GM23338 (cell line): ENCODE measurements at regions not wholly inside any gene's neighbourhood (a gene's known extent, or its start where the extent isn't known, plus 50 kb on each side); places are given as distances from the start of the nearest gene placed in this dataset.

Source experiments
- ATAC-seq: fragments of 200-7000 bp; cut with Tn5 transposase; 3 replicates; pipeline ENCODE4 v1.9.1; 2020
- DNase-seq: peaks from one replicate; pipeline ENCODE4 v3.0.0-alpha.2; 2015; ENCODE audit warnings: low spot score
- H2AFZ ChIP-seq: fragments of 200-600 bp; sonication (generic); 2 replicates; pipeline ENCODE4 v1.8.0; 2016; ENCODE audit warnings: antibody characterized with exemption, mild to moderate bottlenecking, moderate library complexity
- H3F3A ChIP-seq: fragments of 200-600 bp; sonication (generic); replicated peaks from 2 replicates; pipeline ENCODE4 v1.8.0; 2017; ENCODE audit warnings: antibody characterized with exemption, mixed run types, low read depth
- H3K27ac ChIP-seq: fragments of 200-600 bp; sonication (generic); 2 replicates; pipeline ENCODE4 v1.6.1; 2016; ENCODE audit warnings: low read depth
- H3K27me3 ChIP-seq: fragments of 200-600 bp; sonication (generic); 2 replicates; pipeline ENCODE4 v1.8.0; 2016; ENCODE audit warnings: mild to moderate bottlenecking, mixed run types, moderate library complexity; ENCODE audit not compliant: insufficient read depth
- H3K36me3 ChIP-seq: fragments of 200-600 bp; sonication (generic); 2 replicates; pipeline ENCODE4 v1.8.0; 2016; ENCODE audit warnings: mild to moderate bottlenecking; ENCODE audit not compliant: insufficient read depth
- H3K4me1 ChIP-seq: fragments of 200-600 bp; sonication (generic); 2 replicates; pipeline ENCODE4 v1.8.0; 2016; ENCODE audit warnings: mild to moderate bottlenecking, moderate library complexity; ENCODE audit not compliant: insufficient read depth
- H3K4me2 ChIP-seq: fragments of 200-600 bp; sonication (generic); 2 replicates; pipeline ENCODE4 v1.7.1; 2017; ENCODE audit warnings: mixed run types
- H3K4me3 ChIP-seq: fragments of 200-600 bp; sonication (generic); 2 replicates; pipeline ENCODE4 v1.6.1; 2016; ENCODE audit warnings: mixed run types
- H3K79me2 ChIP-seq: fragments of 200-600 bp; sonication (generic); replicated peaks from 2 replicates; pipeline ENCODE4 v1.8.0; 2017; ENCODE audit warnings: mild to moderate bottlenecking; ENCODE audit not compliant: insufficient read depth
- H3K9me2 ChIP-seq: fragments of 200-600 bp; sonication (generic); 2 replicates; pipeline ENCODE4 v1.8.0; 2017; ENCODE audit not compliant: insufficient read depth
- H4K20me1 ChIP-seq: fragments of 200-600 bp; sonication (generic); replicated peaks from 2 replicates; pipeline ENCODE4 v1.8.0; 2017; ENCODE audit warnings: mild to moderate bottlenecking; ENCODE audit not compliant: insufficient read depth
- H3K27ac Mint-ChIP-seq: 2 replicates; pipeline ENCODE4 v1.8.0; 2020; ENCODE audit warnings: inconsistent platforms, mild to moderate bottlenecking, moderate library complexity, mixed read lengths
- H3K27me3 Mint-ChIP-seq: 3 replicates; pipeline ENCODE4 v1.8.0; 2022; ENCODE audit warnings: low read depth, mild to moderate bottlenecking, moderate library complexity, mixed read lengths, inconsistent platforms; ENCODE audit not compliant: insufficient read depth, poor library complexity
- H3K36me3 Mint-ChIP-seq: 3 replicates; pipeline ENCODE4 v1.8.0; 2021; ENCODE audit warnings: low read depth, mild to moderate bottlenecking, inconsistent platforms, moderate library complexity, mixed read lengths
- H3K4me1 Mint-ChIP-seq: 3 replicates; pipeline ENCODE4 v1.8.0; 2020; ENCODE audit warnings: mild to moderate bottlenecking, inconsistent platforms, mixed read lengths
- H3K4me3 Mint-ChIP-seq: 3 replicates; pipeline ENCODE4 v1.8.0; 2021; ENCODE audit warnings: moderate library complexity, mild to moderate bottlenecking, inconsistent platforms, mixed read lengths
- H3K9me3 Mint-ChIP-seq: 3 replicates; pipeline ENCODE4 v1.8.0; 2020; ENCODE audit warnings: moderate library complexity, mild to moderate bottlenecking, inconsistent platforms, mixed read lengths
- CREB1 ChIP-seq: fragments of 250-450 bp; sonication (Bioruptor Pico); IDR thresholded peaks from 2 replicates; pipeline ENCODE4 v1.5.0; 2020; ENCODE audit warnings: low read depth, mild to moderate bottlenecking, moderate library complexity
- EZH2 ChIP-seq: fragments of 200-600 bp; sonication (generic); IDR thresholded peaks from one replicate; pipeline ENCODE4 v1.8.0; 2017; ENCODE audit warnings: antibody characterized with exemption, mild to moderate bottlenecking, low read depth; ENCODE audit not compliant: unreplicated experiment
- EZH2phosphoT487 ChIP-seq: fragments of 200-600 bp; sonication (generic); IDR thresholded peaks from one replicate; pipeline ENCODE4 v1.8.1; 2018; ENCODE audit warnings: antibody characterized with exemption; ENCODE audit not compliant: unreplicated experiment
- JUNB ChIP-seq: IDR thresholded peaks from one replicate; pipeline ENCODE4 v1.6.1; 2016; ENCODE audit warnings: antibody characterized with exemption; ENCODE audit not compliant: unreplicated experiment
- NANOG ChIP-seq: IDR thresholded peaks from 2 replicates; pipeline ENCODE4 v1.6.1; 2016; ENCODE audit warnings: antibody characterized with exemption, borderline replicate concordance
- POLR2AphosphoS5 ChIP-seq: IDR thresholded peaks from 2 replicates; pipeline ENCODE4 v1.6.1; 2016; ENCODE audit warnings: antibody characterized with exemption, low read depth
- STAT1 ChIP-seq: IDR thresholded peaks from one replicate; pipeline ENCODE4 v1.6.1; 2016; ENCODE audit warnings: antibody characterized with exemption; ENCODE audit not compliant: unreplicated experiment
- ZNF114 ChIP-seq: fragments of 250-450 bp; sonication (Bioruptor Pico); IDR thresholded peaks from 2 replicates; pipeline ENCODE4 v1.5.0; 2020; ENCODE audit warnings: mild to moderate bottlenecking, moderate library complexity
- ZNF331 ChIP-seq: fragments of 250-450 bp; sonication (Bioruptor Pico); IDR thresholded peaks from 2 replicates; pipeline ENCODE4 v1.5.0; 2020; ENCODE audit warnings: low read depth, mild to moderate bottlenecking, moderate library complexity
- TF ChIP-seq, protein P1 (sequence below): fragments of 250-450 bp; sonication (Bioruptor Pico); IDR thresholded peaks from 2 replicates; pipeline ENCODE4 v1.5.0; 2020; ENCODE audit warnings: mild to moderate bottlenecking, moderate library complexity
- TF ChIP-seq, protein P2 (sequence below): IDR thresholded peaks from one replicate; pipeline ENCODE4 v1.6.1; 2018; ENCODE audit warnings: antibody characterized with exemption; ENCODE audit not compliant: unreplicated experiment
- TF ChIP-seq, protein P3 (sequence below): IDR thresholded peaks from 2 replicates; pipeline ENCODE4 v1.6.1; 2016; ENCODE audit warnings: antibody characterized with exemption
- TF ChIP-seq, protein P4 (sequence below), 2 experiments: fragments of 200-600 bp in 1 of 2; sonication (generic) in 1 of 2; conservative IDR thresholded peaks; 2 replicates each; pipeline versions ENCODE4 v1.5.1 to v1.6.1; 2016 to 2017; ENCODE audit warnings: antibody characterized with exemption in 2 of 2, low read depth in 2 of 2, mild to moderate bottlenecking in 2 of 2, moderate library complexity in 1 of 2

DNA sequence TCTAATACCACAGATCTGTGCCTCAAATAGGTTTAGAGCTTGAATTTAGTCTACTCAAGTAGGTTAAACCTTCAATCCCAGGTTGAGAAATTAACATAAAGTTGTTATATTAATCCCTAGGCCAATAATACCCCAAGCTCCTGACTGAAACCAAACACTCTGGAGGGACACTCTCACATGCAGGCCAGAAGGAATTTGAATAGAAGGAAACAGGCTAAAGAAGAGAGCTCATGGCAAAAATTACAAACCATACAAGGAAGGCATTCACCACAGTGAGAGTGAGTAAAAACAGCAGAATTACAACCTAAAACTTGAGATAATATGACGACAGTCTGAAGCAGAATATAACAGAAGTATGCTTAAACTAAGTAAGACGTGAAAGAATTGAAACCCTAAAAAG lies 76.1 kb upstream of the PDK4 start:
- H3F3A ChIP-seq, result no peaks in the 10 kb centered on the region
- H3K27me3 ChIP-seq, result no peaks in the 10 kb centered on the region
- H3K4me2 ChIP-seq, result no peak overlapping the region
- H4K20me1 ChIP-seq, result no peaks in the 10 kb centered on the region
- H3K36me3 ChIP-seq, result no peaks in the 10 kb centered on the region
- no peak overlapping the region for H3K4me3 Mint-ChIP-seq
- DNase-seq (no peak), ATAC-seq (no peak)
- no peak overlapping the region for H3K27ac Mint-ChIP-seq
- H3K9me2 ChIP-seq, result no peaks in the 10 kb centered on the region
- no peak overlapping the region for H3K4me3 ChIP-seq
- H3K36me3 Mint-ChIP-seq, result no peaks in the 10 kb centered on the region
- H3K4me1 ChIP-seq, result no peaks in the 10 kb centered on the region
- no peaks in the 10 kb centered on the region for H3K9me3 Mint-ChIP-seq
- no peak for TF ChIP-seq STAT1
- TF ChIP-seq CREB1 (CRISPR knock-in tag), result no peak
- TF ChIP-seq, protein P1, sequence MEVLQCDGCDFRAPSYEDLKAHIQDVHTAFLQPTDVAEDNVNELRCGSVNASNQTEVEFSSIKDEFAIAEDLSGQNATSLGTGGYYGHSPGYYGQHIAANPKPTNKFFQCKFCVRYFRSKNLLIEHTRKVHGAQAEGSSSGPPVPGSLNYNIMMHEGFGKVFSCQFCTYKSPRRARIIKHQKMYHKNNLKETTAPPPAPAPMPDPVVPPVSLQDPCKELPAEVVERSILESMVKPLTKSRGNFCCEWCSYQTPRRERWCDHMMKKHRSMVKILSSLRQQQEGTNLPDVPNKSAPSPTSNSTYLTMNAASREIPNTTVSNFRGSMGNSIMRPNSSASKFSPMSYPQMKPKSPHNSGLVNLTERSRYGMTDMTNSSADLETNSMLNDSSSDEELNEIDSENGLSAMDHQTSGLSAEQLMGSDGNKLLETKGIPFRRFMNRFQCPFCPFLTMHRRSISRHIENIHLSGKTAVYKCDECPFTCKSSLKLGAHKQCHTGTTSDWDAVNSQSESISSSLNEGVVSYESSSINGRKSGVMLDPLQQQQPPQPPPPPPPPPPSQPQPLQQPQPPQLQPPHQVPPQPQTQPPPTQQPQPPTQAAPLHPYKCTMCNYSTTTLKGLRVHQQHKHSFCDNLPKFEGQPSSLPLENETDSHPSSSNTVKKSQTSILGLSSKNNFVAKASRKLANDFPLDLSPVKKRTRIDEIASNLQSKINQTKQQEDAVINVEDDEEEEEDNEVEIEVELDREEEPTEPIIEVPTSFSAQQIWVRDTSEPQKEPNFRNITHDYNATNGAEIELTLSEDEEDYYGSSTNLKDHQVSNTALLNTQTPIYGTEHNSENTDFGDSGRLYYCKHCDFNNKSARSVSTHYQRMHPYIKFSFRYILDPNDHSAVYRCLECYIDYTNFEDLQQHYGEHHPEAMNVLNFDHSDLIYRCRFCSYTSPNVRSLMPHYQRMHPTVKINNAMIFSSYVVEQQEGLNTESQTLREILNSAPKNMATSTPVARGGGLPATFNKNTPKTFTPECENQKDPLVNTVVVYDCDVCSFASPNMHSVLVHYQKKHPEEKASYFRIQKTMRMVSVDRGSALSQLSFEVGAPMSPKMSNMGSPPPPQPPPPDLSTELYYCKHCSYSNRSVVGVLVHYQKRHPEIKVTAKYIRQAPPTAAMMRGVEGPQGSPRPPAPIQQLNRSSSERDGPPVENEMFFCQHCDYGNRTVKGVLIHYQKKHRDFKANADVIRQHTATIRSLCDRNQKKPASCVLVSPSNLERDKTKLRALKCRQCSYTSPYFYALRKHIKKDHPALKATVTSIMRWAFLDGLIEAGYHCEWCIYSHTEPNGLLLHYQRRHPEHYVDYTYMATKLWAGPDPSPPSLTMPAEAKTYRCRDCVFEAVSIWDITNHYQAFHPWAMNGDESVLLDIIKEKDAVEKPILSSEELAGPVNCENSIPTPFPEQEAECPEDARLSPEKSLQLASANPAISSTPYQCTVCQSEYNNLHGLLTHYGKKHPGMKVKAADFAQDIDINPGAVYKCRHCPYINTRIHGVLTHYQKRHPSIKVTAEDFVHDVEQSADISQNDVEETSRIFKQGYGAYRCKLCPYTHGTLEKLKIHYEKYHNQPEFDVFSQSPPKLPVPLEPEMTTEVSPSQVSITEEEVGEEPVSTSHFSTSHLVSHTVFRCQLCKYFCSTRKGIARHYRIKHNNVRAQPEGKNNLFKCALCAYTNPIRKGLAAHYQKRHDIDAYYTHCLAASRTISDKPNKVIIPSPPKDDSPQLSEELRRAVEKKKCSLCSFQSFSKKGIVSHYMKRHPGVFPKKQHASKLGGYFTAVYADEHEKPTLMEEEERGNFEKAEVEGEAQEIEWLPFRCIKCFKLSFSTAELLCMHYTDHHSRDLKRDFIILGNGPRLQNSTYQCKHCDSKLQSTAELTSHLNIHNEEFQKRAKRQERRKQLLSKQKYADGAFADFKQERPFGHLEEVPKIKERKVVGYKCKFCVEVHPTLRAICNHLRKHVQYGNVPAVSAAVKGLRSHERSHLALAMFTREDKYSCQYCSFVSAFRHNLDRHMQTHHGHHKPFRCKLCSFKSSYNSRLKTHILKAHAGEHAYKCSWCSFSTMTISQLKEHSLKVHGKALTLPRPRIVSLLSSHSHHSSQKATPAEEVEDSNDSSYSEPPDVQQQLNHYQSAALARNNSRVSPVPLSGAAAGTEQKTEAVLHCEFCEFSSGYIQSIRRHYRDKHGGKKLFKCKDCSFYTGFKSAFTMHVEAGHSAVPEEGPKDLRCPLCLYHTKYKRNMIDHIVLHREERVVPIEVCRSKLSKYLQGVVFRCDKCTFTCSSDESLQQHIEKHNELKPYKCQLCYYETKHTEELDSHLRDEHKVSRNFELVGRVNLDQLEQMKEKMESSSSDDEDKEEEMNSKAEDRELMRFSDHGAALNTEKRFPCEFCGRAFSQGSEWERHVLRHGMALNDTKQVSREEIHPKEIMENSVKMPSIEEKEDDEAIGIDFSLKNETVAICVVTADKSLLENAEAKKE, result no peak
- TF ChIP-seq, protein P2, sequence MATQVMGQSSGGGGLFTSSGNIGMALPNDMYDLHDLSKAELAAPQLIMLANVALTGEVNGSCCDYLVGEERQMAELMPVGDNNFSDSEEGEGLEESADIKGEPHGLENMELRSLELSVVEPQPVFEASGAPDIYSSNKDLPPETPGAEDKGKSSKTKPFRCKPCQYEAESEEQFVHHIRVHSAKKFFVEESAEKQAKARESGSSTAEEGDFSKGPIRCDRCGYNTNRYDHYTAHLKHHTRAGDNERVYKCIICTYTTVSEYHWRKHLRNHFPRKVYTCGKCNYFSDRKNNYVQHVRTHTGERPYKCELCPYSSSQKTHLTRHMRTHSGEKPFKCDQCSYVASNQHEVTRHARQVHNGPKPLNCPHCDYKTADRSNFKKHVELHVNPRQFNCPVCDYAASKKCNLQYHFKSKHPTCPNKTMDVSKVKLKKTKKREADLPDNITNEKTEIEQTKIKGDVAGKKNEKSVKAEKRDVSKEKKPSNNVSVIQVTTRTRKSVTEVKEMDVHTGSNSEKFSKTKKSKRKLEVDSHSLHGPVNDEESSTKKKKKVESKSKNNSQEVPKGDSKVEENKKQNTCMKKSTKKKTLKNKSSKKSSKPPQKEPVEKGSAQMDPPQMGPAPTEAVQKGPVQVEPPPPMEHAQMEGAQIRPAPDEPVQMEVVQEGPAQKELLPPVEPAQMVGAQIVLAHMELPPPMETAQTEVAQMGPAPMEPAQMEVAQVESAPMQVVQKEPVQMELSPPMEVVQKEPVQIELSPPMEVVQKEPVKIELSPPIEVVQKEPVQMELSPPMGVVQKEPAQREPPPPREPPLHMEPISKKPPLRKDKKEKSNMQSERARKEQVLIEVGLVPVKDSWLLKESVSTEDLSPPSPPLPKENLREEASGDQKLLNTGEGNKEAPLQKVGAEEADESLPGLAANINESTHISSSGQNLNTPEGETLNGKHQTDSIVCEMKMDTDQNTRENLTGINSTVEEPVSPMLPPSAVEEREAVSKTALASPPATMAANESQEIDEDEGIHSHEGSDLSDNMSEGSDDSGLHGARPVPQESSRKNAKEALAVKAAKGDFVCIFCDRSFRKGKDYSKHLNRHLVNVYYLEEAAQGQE, result no peak
- TF ChIP-seq NANOG, result no peak
- TF ChIP-seq, protein P3, sequence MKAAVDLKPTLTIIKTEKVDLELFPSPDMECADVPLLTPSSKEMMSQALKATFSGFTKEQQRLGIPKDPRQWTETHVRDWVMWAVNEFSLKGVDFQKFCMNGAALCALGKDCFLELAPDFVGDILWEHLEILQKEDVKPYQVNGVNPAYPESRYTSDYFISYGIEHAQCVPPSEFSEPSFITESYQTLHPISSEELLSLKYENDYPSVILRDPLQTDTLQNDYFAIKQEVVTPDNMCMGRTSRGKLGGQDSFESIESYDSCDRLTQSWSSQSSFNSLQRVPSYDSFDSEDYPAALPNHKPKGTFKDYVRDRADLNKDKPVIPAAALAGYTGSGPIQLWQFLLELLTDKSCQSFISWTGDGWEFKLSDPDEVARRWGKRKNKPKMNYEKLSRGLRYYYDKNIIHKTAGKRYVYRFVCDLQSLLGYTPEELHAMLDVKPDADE, result no peak
- no peak for TF ChIP-seq EZH2
- no peak for TF ChIP-seq ZNF331
- no peak for TF ChIP-seq EZH2phosphoT487
- TF ChIP-seq ZNF114 (CRISPR knock-in tag), result no peak
- no peak for TF ChIP-seq JUNB
- no peak for TF ChIP-seq POLR2AphosphoS5
- TF ChIP-seq, protein P4, sequence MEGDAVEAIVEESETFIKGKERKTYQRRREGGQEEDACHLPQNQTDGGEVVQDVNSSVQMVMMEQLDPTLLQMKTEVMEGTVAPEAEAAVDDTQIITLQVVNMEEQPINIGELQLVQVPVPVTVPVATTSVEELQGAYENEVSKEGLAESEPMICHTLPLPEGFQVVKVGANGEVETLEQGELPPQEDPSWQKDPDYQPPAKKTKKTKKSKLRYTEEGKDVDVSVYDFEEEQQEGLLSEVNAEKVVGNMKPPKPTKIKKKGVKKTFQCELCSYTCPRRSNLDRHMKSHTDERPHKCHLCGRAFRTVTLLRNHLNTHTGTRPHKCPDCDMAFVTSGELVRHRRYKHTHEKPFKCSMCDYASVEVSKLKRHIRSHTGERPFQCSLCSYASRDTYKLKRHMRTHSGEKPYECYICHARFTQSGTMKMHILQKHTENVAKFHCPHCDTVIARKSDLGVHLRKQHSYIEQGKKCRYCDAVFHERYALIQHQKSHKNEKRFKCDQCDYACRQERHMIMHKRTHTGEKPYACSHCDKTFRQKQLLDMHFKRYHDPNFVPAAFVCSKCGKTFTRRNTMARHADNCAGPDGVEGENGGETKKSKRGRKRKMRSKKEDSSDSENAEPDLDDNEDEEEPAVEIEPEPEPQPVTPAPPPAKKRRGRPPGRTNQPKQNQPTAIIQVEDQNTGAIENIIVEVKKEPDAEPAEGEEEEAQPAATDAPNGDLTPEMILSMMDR (conservative IDR thresholded peaks at IDR 0.05; ENCODE audit: low read depth in 2 of 2), result no peak
- no peak overlapping the region for H3K27ac ChIP-seq
- no peak overlapping the region for H2AFZ ChIP-seq
- H3K27me3 Mint-ChIP-seq, result peaks cover 1% of the 10 kb centered on the region
- H3K4me1 Mint-ChIP-seq, result no peaks in the 10 kb centered on the region; the same call in 2 of the 3 replicates
- H3K79me2 ChIP-seq, result no peaks in the 10 kb centered on the region
